Myocyte (in vitro differentiated cells): ENCODE measurements at regions not wholly inside any gene's neighbourhood (a gene's known extent, or its start where the extent isn't known, plus 50 kb on each side); places are given as distances from the start of the nearest gene placed in this dataset.
A peak's percentile ranks its signal among the peaks of the same experiment; 100 is the strongest.
"Not testable (repeated sequence)": the region's sequence is repeated elsewhere in the genome, so short reads cannot be mapped to it uniquely, and the experiment has no call there.

ENCODE experiments used
- DNase-seq: peaks from one replicate; pipeline ENCODE4 v3.0.0-alpha.2; 2012; ENCODE audit warnings: low read depth

GRCh38 chr2:201568217-201568820 lies 75.0 kb downstream of the TMEM237 start:
- peak; percentile 85 for DNase-seq

DNA sequence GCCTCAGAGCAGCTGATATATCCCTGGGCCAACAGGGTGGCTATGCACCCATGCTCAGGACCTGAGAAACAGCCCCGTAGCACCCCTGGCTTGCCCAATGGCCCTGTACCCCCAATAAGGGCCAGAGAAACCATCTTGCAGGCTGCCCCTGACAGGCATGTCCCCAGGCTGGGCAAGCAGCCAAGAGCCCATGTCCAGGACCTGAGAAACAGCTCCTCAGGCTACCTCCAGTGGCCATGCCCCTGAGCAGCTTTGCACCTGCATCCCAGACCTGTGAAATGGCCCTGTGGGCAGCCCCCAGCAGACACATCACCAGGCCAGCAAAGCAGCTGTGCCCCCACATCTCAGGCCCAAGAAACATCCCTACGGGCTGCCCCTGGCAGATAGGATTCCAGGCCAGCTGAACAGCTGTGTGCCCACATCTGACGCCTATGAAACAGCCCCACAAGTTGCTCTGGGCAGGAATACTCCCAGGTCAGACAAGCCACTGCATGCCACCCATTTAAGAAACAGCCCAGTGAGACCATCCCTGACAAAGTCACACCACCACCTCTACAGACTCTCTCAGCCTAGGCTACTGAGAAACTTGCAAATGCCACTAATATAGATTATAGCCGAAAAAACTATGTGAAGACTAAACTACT lies 84.1 kb downstream of the TMEM237 start:
- peak; percentile 59 for DNase-seq

DNA sequence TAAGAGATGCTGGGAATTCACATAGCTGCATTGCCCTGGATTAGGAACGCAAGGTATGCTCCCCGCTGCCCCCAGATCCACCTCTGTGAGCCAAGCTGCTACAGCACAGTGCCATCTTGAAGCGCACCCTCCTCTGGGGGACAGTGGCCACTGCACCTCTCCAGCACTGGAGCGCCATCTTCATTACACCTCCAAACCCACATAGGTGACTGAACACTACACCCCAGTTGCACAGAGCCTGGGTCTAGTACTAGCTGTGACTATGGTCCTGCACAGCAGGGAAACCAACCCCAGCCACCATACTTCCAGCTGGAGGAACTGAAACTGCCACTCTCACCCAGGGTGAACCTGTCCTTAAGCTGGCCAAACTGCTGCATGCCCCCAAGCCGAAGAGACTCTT lies 84.6 kb downstream of the TMEM237 start:
- DNase-seq = no peak

- no peak for DNase-seq
Measured at GRCh38 chr2:201558232-201558631, 85.1 kb downstream of the TMEM237 start.

DNA sequence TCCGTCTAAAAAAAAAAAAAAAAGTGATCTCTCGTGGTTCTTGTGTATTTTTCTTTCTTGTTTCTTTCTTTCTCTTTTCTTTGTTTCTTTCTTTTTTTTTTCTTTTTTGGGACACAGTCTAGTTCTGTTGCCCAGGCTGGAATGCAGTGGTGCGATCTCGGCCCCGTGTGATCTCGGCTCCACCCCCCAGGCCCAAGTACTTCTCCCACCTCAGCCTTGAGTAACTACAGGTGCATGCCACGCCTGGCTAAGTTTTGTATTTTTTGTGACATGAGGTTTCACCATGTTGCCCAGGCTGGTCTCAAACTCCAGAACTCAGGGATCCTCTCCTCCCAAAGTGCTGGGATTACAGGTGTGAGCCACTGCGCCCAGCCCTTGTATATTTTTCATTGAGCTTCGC lies 91.4 kb downstream of the TMEM237 start:
- DNase-seq = no peak

GRCh38 chr2:201546576-201546975 lies 95.0 kb downstream of the STRADB start:
- no peak for DNase-seq

DNA sequence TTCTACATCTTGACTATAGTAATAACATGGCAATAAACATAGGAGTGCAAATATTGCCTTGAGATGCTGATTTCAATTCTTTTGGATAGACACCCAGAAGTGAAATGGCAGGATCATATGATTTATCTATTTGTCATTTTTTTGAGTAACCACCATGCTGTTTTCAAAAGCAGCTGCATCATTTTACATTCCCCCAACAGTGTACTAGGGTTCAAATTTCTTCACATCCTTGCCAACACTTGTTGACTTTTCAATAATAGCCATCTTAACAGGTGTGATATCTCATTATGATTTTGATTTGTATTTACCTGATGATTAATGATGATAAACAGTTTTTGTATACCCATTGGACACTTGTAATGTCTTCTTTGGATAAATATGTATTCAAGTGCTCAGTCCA lies 90.8 kb downstream of the STRADB start:
- DNase-seq = peak; percentile 59

- DNase-seq = not testable (repeated sequence)
Measured at GRCh38 chr2:201539271-201539670, 87.7 kb downstream of the STRADB start.

DNA sequence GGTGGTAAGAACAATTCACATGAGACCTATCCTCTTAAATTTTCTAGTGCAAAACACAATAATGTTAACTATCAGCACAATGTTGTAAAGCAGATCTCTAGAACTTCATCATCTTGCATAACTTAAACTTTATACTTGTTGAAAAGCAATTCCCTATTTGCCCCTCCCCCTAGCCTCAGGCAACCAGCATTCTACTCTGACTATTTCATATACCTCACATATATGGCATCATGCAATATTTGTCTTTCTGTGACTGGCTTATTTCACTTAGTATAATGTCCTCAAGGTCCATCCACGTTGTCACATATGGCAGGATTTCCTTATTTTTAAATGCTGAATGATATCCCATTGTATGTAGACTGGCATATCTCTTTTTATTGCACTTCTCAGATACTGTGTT lies 86.5 kb downstream of the STRADB start:
- DNase-seq = no peak

DNA sequence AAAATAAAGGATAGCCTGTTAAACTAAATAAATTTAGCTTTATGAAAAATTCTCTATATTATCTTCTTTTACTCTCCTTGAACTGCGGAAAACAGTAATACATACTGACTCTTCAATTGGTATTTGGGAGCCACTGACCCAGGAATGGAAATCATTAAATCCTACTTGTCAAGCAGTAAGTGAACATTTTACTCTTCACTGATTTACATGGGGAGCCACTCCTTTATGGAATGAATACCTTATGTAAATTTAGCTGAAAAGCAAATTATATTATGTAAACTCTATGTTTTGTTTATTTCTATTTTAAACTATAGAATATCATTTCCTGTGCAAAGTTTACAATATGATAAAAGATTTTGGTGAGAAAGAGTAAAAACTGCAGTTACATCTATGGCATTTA lies 85.2 kb downstream of the STRADB start:
- DNase-seq = no peak

DNA sequence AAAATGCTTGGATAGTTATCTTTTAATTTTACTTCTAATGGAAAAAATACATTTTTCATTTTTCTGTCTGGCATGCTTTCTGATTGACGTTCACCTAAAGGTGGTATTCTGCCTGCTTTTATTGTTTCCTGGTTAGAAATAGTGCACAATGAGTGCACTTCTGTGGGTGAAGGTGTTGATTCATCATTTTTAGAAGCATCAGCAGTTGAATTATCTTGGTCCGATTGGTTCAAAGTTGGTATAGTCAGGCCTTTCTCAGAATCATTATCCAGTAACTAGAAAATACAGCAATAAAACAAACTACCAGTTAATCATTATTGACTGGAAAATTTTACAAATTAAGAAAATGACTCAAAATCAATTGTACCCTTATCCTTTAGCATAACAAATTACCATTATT lies 84.5 kb downstream of the STRADB start:
- DNase-seq = no peak

DNA sequence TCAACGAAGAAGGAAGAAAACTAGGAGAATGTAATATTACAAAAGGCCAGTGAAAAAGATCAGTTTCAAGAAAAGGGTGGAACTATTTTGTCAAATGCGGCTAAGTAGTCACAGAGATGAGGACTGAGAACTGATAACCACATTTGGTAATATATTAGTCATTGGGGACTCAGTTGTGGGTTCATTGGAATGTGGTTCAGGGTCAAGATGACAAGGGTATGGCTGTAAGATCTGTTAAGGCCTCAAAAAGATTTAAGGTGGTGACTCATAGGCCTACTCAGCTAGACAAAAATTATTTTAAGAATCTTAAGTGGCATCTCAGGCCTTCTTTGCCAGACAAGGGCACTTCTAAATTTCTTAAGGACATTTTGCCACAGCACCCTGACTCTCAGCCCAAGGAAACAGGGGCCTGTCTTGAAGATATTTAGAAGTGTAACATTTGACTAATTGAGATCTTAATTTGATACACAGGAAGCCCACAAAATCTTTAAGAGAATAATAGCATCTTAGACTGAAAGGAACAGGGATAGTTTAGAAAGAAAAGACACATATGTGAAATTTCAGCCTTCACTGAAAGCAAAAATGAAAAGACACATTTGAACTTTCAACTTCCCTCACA lies 81.3 kb downstream of the STRADB start:
- DNase-seq = peak; percentile 81
